HG02840 (cell line): ENCODE measurements at regions not wholly inside any gene's neighbourhood (a gene's known extent, or its start where the extent isn't known, plus 50 kb on each side); places are given as distances from the start of the nearest gene placed in this dataset.

ENCODE experiments used
- ATAC-seq: cut with Tn5 transposase; IDR thresholded peaks from one replicate; pipeline ENCODE4 v1.9.1; 2021; ENCODE audit warnings: mild to moderate bottlenecking, moderate library complexity, moderate number of reproducible peaks; ENCODE audit not compliant: unreplicated experiment, low FRiP score

DNA sequence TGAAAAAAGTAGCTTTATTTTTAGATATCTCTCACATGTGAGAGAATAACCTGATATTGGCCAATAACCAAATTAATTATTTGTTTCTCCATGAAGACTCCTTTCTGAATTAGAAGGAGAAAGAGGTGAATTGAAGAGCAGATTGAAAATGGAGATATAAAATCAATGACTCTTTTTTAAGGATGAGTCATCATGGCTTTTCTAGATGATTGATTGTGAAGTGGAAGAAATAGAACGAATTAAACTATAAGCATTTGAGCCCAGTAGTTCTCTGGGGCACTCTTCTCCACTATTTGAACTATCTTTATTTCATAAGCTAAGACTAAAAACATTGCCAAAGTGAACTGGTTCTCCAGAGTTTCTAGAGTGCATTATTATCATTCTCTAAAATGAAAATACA is 137.2 kb upstream of the EDNRA start:
- no peak for ATAC-seq

DNA sequence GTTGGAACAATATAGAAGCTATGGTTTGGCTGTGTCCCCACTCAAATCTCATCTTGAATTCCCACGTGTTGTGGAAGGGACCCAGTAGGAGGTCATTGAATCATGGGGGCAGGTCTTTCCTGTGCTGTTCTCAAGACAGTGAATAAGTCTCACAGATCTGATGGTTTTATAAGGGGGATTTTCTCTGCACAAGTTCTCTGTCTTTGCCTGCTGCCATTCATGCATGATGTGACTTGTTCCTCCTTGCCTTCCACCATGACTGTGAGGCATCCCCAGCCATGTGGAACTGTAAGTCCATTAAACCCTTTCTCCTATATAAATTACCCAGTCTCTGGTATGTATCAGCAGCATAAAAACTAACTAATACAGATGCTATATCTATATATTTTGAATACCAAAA is 135.2 kb upstream of the EDNRA start:
- no peak for ATAC-seq

DNA sequence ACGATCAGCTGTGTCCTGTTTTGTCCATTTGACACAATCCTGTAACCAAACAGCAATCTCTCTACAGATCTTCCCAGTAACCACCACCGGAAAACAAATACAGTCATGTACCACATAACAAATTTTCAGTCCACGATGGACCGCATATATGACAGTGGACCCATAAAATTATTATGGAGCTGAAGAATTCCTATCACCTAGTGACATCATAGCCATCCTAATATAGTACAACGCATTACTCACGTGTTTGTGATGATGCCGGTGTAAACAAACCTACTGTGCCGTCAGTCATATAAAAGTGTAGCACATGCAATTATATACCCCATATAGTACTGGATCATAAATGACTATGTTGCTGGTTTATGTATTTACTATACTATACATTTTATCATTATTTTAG is 133.7 kb upstream of the EDNRA start:
- ATAC-seq = no peak

DNA sequence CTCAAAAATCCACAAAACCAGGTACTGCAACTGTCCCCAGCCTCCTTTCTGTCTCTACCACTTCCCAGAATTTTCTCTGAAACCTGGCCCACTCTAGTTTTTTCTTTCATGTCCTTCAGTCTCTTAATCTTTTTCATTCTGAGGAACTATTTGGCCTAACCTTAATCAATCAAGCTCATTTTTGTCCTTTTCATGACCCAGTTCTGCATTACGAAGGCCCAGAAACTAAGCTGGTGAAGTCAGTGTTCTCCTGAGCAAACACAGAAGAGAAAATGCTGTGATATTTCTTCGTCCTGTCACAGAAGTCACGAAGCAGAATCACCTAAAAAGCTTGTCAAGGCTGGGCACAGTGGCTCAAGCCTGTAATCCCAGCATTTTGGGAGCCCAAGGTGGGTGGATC is 131.7 kb upstream of the EDNRA start:
- ATAC-seq = no peak

DNA sequence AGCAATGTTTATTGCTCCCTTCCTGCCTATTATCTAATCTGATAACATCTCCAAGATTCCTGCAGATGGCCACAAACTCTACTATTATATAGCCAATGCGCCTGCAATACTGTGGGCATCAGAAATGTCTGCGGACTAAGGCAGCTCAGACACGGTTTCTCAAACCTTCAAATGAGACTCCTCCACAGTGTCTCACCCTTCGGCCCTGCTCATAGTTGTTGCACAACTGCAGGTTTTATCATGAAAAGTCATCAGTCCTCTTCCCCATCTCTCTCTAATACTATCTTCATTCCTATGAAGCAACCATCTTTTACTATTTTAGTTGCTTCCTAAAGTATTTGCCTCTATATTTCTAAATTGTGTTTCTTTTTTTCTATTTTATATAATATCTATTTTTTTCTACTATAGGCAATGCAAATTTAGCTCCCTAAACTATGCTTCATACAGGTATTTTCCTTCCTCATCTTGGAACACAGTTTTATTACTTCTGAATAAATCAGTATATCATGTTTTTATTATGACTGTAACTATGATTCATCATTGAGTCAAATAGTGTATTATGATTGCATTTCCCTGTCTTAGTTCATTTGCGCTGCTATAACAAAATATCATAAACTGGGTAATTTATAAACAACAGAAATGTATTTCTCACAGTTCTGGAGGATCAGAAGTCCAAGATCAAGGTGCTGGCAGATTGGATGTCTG is 129.7 kb upstream of the EDNRA start:
- no peak for ATAC-seq

DNA sequence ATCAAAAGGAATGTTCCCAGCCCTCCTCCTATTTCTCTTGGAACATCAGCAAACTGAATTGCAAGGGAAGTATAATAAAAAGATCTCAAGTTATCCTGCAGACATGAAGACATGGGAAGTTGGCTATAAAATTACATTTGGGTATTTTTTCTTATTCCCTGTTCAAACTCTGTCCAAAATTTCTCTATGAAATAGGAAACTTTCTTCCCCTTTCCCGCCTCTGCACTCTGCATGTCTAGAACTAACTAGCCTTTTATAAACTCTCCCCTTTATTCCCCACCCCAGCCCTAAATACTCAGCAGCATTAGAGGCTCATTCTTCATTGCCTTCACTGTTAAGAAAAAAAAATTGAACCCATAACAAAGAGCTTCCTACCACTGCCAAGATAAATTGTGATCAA is 126.7 kb upstream of the EDNRA start:
- ATAC-seq = no peak

DNA sequence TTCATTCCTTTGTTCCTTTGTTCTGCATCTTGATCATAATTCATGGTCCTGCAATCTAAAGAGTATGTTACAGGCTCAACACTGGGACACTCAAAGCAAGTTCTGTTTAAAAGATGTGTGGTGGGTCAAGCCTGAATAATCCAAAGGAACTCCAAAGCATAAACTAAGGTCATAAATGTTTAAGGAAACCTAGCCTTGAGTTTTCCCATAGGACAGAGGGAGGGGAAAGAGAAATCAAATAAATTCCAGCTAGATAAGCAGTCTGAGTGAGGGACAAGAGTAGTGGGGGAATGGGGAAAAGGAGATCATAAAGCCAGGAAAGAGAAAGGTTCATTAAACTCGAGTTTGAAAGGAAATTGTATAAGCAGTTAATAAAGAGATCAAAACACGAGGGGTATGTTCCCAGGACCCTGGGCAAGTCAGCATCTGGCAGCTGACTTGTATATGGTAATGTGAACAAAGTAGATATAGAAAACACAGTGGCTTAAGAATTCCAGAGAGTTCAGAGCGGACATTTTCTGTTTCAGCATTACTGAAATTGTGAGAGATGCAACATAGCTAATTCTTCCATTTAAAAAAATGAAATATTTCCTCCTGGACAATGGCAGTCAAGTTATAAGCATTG is 125.8 kb upstream of the EDNRA start:
- no peak for ATAC-seq

DNA sequence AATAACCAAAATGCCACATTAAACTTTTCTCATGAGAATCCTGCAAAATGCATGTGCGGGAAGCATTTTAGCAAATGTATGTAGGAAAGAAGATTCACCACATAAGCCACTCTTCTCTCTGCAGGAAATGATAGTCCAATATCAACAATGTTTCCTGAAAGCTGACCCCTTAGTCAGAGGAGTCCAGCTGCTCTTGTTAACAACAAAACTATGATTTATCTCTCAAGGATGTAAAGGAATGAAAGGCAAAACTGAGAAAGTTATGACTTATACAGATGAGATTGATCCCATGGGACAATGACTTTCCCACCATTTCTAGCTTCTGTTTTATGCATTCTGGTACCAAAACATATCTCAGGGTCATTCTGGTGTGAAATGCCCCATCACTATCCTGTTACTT is 125.0 kb upstream of the EDNRA start:
- no peak for ATAC-seq

DNA sequence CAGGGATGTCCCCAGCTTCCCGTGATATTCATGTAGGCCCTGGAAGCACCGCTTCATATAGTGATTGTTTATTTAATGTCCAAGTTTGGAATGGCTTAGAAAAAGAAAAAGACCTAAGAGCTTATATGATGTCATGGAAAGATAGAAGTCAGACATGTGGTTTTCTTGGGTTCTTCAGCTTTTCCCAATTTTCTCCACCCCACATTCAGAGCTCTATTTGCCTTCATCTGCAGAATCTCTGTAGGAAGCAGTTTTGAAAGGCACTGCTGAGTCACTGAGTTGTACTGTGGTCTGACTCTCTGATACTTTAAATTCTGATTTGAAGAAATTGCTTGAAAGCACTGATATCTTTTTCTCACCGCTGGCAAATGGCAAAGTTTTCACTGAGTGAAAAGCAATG is 120.6 kb upstream of the EDNRA start:
- no peak for ATAC-seq

DNA sequence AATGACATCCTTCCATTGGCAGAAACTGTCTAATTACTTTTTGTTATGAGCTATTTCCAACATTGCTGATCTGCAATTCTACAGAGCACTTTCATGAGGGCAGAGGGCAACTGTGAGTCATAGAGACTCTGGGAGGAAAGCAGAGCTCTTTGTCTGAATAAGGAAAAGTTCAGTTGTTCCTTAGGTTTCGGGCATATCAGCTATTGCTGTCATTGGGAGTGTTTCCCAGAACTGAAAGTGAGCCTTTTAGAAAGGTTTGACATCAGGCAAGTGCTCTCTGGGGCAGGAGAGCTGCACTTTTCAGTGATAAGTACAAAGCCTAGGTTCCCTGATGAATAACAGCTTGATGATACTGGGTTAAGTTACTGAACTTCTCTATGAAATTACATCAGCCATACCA is 119.2 kb upstream of the EDNRA start:
- ATAC-seq = no peak

DNA sequence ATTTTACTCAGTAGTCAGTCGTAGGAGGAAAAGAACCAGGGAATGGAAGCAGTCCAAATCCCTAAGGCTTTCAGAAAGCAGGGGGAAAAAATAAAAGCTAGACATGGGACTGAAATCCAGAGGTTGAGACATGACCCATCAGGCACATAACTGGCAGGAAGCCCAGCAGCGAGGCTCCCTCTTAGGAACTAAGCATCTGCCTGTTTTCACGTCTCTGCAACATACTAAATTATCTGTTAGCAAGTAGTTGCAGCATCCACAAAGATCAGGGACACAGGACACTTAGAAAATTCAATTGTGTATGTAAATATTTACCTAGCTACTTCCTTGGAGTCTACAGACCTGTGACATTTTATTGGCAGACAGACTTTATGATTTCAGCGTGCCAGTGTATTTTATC is 118.0 kb upstream of the EDNRA start:
- no peak for ATAC-seq

DNA sequence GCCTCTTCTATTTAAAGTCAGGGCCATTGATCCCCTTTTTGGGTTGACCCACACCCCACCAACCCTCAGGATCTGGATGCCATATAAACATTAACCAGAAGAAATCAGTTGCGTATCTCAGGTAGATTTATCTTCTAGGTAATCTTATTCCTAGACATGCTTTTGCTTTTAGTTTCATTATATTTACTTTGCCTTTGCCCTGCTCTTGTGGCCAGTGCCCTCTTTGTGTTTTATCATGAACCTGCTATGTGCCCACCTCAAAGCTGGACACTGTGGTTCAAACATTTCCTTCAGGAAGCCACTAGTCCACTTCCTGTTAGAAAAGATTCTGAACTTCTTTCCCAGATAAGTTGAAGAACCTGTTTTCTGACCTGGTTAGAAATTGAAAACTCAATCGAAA is 117.4 kb upstream of the EDNRA start:
- no peak for ATAC-seq

DNA sequence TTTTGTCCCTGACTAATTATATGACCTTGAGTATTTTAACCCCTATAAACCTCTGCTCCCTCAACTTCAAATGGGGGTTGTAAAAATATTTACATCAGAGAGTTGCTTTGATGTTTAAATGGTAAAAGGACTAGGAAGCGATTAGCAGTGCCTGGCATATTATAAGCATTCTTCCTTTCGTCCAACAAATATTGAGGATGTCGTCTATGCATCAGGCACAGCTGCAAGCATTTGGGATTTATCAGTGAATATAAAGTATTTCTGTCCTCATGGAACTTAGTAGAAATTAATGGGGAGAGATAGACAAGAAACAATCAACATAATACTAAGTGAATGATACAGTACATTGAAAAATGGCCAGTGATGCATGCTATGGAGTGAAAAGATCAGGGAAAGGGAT is 115.5 kb upstream of the EDNRA start:
- no peak for ATAC-seq

DNA sequence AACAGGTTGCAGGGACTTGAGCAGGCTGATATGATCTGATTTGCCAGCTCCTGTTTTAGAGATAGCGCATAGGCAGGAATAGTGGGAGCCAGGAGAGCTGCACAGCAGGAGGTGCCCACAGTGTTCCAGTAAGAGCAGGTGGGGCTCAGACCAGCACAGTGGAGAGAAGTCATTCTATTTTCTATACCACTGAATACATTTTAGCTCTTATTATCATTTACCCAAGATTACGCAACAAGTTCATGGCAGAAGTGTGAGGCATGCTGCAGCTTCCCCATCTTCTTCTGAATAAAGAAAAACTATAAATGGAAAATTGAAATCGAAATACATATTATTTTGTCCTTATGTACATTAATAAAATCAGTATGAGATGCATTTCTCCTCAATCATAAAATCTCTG is 114.7 kb upstream of the EDNRA start:
- no peak for ATAC-seq

DNA sequence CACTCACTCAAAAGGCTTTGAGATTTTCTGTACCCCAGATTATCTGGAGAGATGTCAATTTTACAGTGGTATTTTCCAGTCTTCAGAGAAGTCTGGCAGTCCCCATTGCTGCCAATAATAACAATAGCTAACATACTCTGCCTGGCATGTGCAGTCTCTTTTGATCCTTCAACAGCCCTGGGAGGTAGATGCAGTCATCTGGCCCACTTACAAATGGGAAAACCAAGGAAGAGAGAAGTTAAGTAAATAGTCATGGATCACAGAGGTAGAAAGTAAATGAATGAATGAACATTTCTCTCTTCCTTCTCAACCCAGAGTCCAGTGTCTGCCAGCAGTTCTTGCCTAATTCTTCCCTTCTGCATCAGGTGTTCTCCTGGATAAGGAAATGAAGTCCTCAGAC is 113.0 kb upstream of the EDNRA start:
- ATAC-seq = no peak

DNA sequence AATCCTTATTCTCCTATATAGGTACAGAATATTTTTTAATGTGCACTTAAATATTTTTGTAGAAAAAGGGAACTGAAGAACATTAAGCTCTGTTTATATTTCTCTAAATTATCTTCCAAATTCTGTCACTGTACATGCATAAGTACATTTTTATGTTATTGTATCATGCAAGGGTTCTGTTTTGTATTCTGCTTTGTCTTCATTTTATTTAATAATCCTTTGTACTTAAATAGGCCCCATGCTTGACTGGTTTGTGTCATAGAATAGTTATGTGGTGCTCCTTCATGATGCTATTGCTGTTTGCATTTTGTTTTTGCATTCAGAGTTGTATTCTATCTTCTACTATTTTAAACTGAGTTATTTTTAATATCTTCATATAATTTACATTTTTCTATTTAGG is 111.9 kb upstream of the EDNRA start:
- ATAC-seq = no peak

DNA sequence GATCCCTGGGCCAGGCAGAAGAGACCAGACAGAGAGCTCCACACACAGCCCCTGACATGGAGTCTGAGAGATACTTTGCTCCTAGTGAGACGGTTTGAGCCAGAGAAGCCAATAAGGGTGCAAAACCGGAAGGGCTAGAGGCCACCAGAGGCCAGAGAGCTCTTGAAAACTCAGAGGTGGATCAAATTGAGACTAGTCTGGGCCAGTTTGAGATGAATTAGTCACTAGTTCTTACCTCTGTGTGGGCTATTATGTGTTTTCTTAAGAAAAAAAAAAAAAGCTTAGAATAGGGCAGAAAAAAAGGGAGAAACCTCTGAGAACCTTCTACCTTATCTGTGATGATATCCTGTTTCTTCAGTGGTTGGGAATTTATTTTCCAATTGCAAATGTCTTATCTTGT is 110.4 kb upstream of the EDNRA start:
- ATAC-seq = no peak

DNA sequence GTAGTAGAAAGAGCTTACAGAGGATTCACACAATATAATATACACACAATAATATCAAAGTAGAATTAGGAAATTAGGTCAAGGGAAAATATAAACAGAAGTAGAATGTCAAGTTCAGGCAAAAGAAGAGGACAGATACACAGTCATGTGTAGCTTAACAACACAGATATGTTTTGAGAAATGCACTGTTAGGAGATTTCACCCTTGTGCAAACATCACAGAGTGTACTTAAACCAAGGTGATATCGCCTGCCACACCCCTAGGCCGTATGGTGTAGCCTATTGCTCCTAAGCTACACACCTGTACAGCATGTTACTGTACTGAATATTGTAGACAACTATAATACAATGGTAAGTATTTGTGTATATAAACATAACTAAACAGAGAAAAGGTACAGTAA is 110.0 kb upstream of the EDNRA start:
- ATAC-seq = no peak

DNA sequence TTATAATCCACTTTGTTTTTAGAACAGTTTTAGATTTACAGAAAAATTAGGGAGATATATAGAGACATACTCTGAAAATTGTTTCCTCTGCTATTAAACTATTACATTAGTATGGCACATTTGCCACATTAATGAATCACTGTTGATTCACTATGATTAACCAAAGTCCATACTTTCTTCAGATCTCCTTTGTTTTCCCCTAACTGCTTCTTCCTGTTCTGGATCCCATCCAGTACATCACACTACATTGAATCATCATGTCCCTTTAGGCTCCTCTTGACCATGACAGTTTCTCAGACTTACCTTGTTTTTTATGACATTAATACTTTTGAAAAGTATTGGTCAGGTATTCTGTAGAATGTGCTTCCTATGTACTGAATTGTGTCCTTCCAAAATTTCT is 109.2 kb upstream of the EDNRA start:
- ATAC-seq = no peak

DNA sequence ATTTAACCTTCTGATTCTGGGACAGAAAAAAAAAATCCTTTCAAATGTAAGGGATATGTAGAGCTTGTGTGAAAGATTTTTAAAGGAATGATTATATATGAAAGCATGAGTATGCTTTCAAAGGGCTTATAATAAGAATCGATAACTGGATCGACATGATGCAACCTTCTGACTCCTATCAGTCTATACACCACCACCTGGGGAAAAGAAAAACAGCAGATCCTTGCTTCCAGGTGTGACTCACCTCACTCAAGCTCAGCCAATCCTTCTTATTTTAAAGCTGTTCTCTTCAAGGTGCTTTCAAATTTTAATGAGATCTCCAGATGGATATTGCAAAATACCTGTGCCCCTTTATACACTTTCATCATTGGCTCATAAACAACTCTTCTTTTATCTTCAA is 102.1 kb upstream of the EDNRA start:
- no peak for ATAC-seq

DNA sequence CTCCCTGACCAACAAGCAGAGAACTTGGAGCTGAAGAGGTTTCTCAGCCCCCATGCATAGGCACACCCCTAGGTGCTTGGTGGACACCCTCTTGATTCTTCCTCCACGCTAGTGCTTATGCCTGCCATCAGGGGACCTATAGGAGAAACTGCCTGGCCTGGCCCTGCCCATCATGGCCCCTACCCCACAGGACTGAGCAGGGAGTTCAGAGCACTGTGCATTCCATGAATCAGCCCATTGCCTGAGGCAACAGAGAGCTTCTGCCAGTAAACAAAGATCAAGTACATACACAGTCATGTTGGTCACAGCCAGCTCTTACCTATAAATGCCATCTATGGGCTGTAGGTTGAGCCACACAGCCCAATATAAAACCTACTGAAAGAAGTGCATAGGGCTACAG is 99.1 kb upstream of the EDNRA start:
- no peak for ATAC-seq

DNA sequence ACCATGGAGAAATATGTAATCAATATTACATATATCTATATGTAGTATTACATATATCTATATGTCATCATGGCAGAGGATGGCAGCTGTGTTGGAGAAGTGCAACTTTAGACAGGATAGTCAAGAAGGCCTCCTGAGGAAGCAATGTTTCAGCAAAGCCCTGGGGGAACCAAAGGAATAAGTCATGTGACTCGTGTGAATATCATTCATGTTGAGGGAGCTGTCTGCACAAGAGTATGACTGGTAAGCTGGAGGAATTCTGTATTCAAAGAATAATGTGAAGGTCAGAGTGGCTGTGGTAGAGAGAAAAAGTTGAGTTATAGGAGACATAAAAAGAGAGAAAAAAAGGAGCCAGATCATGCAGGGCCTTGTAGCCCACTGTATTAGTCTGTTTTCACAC is 92.9 kb upstream of the EDNRA start:
- ATAC-seq = no peak

DNA sequence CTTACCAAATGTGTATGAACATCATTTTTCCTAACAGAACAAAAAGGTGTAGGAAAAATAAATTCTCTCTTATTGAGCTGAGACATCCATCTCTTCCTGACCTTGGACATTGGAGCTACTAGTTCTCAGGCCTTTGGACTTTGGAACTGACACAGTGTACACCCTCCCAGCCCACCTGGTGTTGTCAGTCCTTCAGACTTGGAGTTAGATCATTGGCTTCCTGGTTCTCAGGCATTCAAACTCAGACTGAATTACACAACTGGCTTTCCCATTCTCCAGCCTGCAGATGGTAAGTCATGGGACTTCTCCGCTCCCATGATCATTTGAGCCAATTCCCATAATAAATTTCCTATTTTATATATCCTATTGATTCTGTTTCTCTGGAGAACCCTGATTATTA is 84.8 kb upstream of the EDNRA start:
- ATAC-seq = no peak
